UCSD-AML1 (cell line): ENCODE measurements at regions not wholly inside any gene's neighbourhood (a gene's known extent, or its start where the extent isn't known, plus 50 kb on each side); places are given as distances from the start of the nearest gene placed in this dataset.

ENCODE experiments used
- DNase-seq: peaks from one replicate; lab custom pipeline; 2025; ENCODE audit not compliant: unreplicated experiment; lab: John Stamatoyannopoulos, UW

GRCh38 chr7:80082213-80082612 lies 52.4 kb upstream of the GNAI1 start:
- DNase-seq = no peak

GRCh38 chr7:80078886-80079285 lies 55.7 kb upstream of the GNAI1 start:
- DNase-seq = no peak

- peak; percentile 4 for DNase-seq
Measured at GRCh38 chr7:80078159-80078731, 56.4 kb upstream of the GNAI1 start.

- no peak for DNase-seq
Measured at GRCh38 chr7:80070391-80070790, 64.2 kb upstream of the GNAI1 start.

GRCh38 chr7:80066639-80067038 lies 68.0 kb upstream of the GNAI1 start:
- no peak for DNase-seq

GRCh38 chr7:80063834-80064233 lies 70.8 kb upstream of the GNAI1 start:
- no peak for DNase-seq

GRCh38 chr7:80060218-80060806 lies 74.3 kb upstream of the GNAI1 start:
- DNase-seq = no peak

GRCh38 chr7:80057488-80057887 lies 77.1 kb upstream of the GNAI1 start:
- DNase-seq = no peak

GRCh38 chr7:80054356-80054755 lies 80.3 kb upstream of the GNAI1 start:
- no peak for DNase-seq

GRCh38 chr7:80053124-80053523 lies 81.5 kb upstream of the GNAI1 start:
- no peak for DNase-seq

GRCh38 chr7:80047856-80048459 lies 86.7 kb upstream of the GNAI1 start:
- DNase-seq = no peak

GRCh38 chr7:80047032-80047431 lies 87.6 kb upstream of the GNAI1 start:
- no peak for DNase-seq

- DNase-seq = no peak
Measured at GRCh38 chr7:80044796-80045195, 89.8 kb upstream of the GNAI1 start.

GRCh38 chr7:80040752-80041151 lies 93.9 kb upstream of the GNAI1 start:
- DNase-seq = no peak

GRCh38 chr7:80040335-80040734 lies 94.3 kb upstream of the GNAI1 start:
- DNase-seq = no peak

- DNase-seq = no peak
Measured at GRCh38 chr7:80039251-80039884, 95.3 kb upstream of the GNAI1 start.

- DNase-seq = no peak
Measured at GRCh38 chr7:80037689-80038088, 96.9 kb upstream of the GNAI1 start.

- no peak for DNase-seq
Measured at GRCh38 chr7:80036107-80036506, 98.5 kb upstream of the GNAI1 start.

GRCh38 chr7:80028717-80029116 lies 105.9 kb upstream of the GNAI1 start:
- DNase-seq = no peak

- no peak for DNase-seq
Measured at GRCh38 chr7:80027611-80028173, 106.9 kb upstream of the GNAI1 start.

GRCh38 chr7:80026766-80027165 lies 107.9 kb upstream of the GNAI1 start:
- DNase-seq = no peak

- DNase-seq = peak; percentile 3
Measured at GRCh38 chr7:80020277-80020676, 114.4 kb upstream of the GNAI1 start.
